ENCODE measurements at regions not wholly inside any gene's neighbourhood (a gene's known extent, or its start where the extent isn't known, plus 50 kb on each side); places are given as distances from the start of the nearest gene placed in this dataset.

DNA sequence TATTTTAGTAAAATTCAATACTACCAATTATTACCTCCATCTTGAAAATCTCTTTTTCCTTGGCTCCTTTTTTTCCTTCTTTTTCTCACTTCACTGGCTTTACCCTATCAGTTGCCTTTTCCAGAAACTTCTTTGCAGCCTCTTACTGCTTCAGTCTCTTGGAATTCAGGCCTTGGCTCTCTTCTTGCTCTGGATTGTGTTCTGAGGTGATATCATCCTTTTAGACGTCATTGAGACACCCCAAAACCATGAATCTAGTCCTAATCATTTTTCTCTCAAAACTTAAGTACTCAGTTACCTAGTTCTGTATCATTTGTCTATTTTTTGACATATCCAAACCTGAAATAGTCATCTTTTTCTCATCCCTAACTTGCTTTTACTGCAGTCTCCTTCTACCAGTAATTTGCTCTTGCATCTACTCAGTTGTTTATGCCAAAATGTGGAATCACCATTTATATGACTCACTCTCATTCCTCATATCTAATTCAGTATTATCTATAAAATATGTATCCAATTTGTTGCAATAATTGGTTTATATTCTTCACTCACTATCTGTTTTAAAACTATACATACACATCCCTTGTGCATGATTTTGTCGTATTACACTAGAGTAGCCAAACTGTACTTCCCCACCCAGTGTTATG is 703.2 kb upstream of the CCDC54 start:
- no peak for DNase-seq (ENCODE audit: low read depth in 2 of 3, low spot score in 2 of 3)

- DNase-seq (ENCODE audit: low read depth in 2 of 3, low spot score in 2 of 3), result no peak
Observed at GRCh38 chr3:106675451-106675850, 701.8 kb upstream of the CCDC54 start.

DNA sequence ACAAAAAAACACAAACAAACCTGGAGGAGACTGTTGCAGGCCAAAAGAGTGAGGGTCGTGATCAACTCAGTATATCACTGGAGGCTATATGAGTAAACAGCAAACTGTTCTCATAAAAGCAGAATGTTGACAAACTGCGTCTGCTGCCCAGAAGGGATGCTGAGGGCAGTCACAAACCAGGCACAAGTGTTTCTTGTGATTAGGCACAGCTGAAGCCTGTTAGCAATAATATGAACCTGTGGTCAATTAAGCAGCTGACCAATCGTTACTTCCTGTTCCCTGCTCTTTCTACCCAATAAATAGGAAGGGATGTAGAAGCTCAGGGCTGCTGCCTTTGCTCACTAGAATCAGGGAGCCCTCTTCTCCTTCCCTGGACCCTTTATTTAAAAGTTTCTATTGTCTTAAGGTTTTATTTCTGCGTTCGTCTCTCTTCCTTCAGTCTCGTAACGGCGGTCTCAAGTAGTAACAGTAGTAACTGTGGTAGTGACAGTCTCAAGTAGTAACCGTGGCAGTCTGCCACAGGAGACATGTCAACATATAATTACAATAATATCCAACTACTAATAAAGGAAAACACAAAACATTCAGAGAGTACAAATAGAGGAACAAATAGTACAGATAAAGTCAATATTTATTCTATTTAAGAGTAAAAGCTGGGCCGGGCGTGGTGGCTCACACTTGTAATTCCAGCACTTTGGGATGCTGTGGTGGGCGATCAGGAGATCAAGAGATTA is 698.4 kb upstream of the CCDC54 start:
- no peak for DNase-seq (ENCODE audit: low read depth in 2 of 3, low spot score in 2 of 3)

DNA sequence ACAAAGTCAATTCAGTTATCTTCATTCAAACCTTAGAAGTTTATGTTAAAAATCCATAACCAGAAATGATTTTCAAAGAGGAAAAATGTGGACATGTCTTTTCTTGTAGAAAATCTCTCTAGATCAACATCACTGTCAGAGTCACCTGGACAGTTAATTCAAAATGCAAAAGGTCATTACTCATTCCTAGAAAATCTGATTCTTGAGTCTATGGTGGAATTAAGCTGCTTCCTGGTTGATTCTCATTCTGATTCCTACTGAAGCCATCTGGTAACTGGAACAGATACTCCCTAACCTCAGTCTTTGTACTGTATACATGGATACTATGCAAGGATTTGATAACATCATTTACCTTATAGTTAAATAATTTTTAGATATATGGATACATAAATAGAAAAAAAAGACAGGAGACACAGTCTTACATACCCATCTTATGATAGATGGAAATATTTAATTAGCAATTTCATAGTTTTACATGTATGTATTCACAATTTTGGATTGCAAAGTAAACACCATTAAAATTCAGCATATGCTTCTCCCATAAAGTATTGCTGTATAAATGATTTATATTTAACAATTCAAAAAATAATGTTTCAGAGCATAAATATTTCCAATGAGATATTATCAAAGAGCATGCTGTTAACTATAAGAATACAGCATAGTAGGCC is 693.2 kb upstream of the CCDC54 start:
- no peak for DNase-seq (ENCODE audit: low read depth in 2 of 3, low spot score in 2 of 3)

DNA sequence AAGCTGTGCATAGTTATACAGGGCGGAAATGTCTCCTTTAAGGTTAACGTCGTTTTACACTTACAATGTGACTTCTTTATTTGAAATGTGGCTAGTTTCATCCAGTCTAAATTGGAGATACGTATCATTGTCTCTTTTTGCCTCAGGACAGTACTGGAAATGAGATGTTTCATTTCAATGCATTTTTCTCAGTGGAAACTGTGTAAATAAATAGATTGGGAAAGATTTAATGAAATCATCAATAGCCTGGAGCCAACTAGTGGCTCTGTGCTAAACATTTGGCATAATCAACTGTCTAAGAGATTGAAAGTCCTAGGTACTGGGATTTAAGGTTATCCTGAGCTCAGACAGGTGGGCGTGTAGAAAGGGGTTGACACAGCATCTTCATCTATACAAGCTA is 691.5 kb upstream of the CCDC54 start:
- no peak for DNase-seq (ENCODE audit: low read depth in 2 of 3, low spot score in 2 of 3)

GRCh38 chr3:106687905-106688304 is 689.3 kb upstream of the CCDC54 start:
- DNase-seq (ENCODE audit: low read depth in 2 of 3, low spot score in 2 of 3), result no peak

DNA sequence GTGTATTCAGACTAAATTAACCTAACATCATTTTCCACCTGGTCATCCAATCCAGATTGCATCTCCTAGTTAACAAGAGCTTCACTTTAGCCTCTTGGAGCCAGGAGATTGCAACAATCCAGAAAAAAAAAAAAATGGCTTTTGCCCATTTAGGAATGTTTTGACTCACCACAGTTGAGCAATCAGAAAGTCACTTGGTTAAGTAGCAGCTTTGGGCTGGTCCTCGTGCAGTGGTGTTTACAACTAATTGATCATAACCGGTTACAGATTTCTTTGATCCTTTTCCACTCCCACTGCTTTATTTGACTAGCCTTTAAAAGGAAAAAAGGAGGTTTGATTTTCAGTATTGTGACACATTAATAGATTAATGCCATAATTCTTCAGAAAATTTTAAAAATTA is 688.8 kb upstream of the CCDC54 start:
- no peak for DNase-seq (ENCODE audit: low read depth in 2 of 3, low spot score in 2 of 3)

DNA sequence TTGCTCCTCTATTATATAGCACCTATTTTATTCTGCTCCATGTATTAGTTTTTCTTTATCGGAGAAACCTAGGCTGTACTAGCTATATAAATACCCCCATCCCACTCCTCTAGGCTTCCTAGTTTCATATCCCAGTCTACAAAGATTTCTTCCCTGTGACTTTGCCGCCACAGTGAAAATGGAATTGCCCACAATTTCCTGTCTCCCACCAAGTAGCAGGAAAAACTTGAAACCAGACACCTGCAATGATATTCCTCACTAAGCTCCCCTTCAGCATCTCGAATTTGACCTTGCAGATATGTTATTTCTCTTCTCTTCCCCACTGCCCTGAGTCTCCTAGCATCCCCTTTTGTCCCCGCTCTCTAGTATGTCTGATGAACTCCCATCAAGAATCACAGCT is 685.8 kb upstream of the CCDC54 start:
- no peak for DNase-seq (ENCODE audit: low read depth in 2 of 3, low spot score in 2 of 3)

DNA sequence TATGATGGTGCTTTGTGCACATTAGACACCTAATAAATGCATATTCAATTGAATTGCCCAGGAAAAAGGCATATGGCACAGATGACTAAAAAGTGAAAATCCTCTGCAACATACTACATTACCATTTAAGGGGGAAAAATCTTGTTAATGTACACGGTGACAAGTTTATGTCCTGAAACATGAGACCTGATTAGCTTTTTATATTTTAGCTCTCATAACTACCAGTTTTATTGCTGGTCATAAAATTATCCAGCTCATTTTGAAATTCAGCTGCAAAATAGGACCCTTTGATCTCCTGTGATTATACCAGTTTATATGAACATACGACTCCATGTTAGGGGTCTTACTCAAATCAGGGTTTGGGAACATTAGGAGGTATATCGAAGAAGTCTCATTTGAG is 684.6 kb upstream of the CCDC54 start:
- DNase-seq (ENCODE audit: low read depth in 2 of 3, low spot score in 2 of 3), result no peak

- DNase-seq (ENCODE audit: low read depth in 2 of 3, low spot score in 2 of 3), result no peak
Observed at GRCh38 chr3:106699122-106699521, 678.1 kb upstream of the CCDC54 start.

GRCh38 chr3:106700981-106701380 is 676.3 kb upstream of the CCDC54 start:
- no peak for DNase-seq (ENCODE audit: low read depth in 2 of 3, low spot score in 2 of 3)

DNA sequence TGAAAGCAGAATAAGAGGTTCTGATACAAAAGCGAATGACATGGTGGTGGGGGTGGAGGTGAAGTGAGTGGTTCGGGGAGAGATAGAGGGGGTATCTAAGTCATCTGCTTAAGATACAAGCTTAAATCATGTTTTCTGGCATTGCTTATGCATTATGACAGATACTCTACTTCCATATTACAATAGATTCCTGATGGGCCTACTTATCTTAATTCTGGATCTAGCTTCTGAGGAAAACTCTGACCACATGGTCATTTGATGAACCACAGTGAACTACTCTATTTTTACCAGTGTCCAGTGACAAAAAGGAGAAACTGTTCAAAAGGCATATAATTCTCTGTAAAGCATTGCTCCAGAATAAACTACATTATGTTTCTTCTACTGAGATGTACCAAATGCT is 673.7 kb upstream of the CCDC54 start:
- DNase-seq (ENCODE audit: low read depth in 2 of 3, low spot score in 2 of 3), result no peak

DNA sequence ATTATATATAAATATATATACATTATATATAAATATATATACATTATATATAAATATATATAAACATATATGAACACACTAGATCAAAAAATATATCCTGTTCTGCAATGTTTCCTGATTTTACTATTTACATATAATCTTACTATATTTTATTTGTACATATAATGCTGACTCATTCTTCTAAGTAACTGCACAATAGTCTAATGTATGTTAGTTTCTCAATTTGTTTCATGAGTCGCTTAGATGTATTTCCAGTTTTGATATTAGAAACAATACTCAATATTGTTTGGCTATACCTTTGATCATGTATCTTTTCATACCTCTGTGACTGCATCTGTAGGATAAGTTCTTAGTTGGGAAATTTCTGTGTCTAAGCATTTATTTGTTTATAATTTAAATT is 669.9 kb upstream of the CCDC54 start:
- DNase-seq (ENCODE audit: low read depth in 2 of 3, low spot score in 2 of 3), result no peak

DNA sequence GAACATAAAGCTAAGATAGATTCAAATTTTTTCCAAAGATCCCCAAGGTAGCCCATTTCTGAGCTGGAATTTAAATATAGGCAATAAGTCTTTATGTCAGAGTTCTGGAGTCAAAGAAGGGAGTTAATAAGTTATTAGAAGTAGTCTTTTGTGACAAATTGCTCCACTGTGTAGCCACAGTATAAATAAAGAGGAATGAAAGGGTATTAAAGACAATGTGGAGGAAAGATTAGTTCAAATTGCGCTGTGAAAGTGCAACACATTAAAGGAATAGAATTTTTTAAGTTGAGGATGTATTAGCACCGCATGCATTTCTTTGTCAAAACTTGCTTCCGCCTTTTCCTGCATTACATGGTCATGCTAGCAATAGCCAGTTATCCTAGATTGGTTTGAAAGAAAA is 666.6 kb upstream of the CCDC54 start:
- DNase-seq (ENCODE audit: low read depth in 2 of 3, low spot score in 2 of 3), result no peak

GRCh38 chr3:106711650-106712049 is 665.6 kb upstream of the CCDC54 start:
- DNase-seq (ENCODE audit: low read depth in 2 of 3, low spot score in 2 of 3), result no peak

- DNase-seq (ENCODE audit: low read depth in 2 of 3, low spot score in 2 of 3), result no peak
Observed at GRCh38 chr3:106714400-106714799, 662.8 kb upstream of the CCDC54 start.

GRCh38 chr3:106715286-106715685 is 662.0 kb upstream of the CCDC54 start:
- DNase-seq (ENCODE audit: low read depth in 2 of 3, low spot score in 2 of 3), result no peak

DNA sequence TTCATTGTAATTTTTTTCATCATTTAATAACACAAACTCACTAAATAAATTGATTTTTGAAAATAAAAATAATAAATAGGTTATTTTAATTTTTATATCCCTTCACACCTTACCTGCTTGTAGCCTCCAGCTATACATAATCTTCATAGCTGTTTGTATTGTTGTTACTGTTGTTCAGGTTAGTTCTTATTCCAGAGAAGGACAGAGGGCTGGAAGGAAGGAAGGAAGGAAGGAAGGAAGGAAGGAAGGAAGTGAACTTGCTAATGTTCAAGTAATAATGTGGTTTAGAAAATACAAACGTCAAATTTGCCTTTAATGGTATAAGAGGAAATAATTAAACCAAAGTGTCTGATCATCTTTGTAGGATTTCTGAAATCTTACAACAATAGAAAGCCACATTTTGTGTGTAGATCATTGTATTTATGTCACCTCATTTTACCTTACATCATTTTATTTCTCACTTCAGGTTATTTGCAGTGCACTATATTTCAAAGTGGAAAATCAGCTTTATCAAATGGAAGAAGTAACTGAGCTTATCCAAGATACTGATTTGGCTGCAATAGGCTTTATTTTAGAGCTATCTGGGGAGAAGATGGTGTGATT is 660.0 kb upstream of the CCDC54 start:
- DNase-seq (ENCODE audit: low read depth in 2 of 3, low spot score in 2 of 3), result no peak

GRCh38 chr3:106719077-106719476 is 658.2 kb upstream of the CCDC54 start:
- no peak for DNase-seq (ENCODE audit: low read depth in 2 of 3, low spot score in 2 of 3)

DNA sequence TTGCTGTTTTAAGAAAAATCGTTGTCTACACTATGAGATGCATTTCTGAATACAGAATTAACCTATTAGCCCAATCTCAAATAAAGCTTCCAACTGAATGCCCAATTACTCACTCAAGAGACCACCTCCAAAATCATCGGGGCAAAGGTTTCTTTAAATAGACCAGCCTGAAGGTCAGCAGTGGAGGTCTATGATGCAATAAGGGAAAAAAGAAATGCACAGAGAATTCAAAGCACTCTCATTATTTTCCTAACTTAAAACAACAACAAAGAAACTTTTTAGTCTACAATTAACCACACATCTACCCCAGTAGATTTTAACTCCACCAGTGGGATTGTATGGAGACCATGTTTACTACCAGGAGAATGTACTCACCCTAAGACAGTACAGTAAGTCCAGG is 657.7 kb upstream of the CCDC54 start:
- DNase-seq (ENCODE audit: low read depth in 2 of 3, low spot score in 2 of 3), result no peak

- no peak for DNase-seq (ENCODE audit: low read depth in 2 of 3, low spot score in 2 of 3)
Observed at GRCh38 chr3:106720510-106720909, 656.7 kb upstream of the CCDC54 start.

DNA sequence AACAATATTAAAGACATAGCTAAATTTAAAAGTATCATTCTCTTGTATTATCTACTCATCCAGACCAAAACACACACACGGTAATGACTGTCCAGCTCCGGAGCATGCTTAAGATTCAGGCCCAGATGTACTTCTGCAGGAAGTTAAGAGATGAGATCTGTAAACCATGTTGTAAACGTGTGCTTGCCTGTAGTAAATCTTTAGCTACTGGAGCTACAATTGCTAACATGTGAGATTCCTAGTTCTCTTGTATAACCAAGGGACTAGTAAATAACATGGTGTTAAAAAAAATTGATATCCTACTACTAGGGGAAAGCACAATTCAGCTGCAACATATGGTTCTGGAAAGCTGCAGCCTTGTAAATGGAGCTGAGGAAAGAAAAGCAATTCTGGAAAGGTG is 651.7 kb upstream of the CCDC54 start:
- DNase-seq (ENCODE audit: low read depth in 2 of 3, low spot score in 2 of 3), result no peak
